Activated naive CD4-positive, alpha-beta T cell treated with anti-CD3 and anti-CD28 coated beads for 36 hours (primary cell): ENCODE measurements at regions not wholly inside any gene's neighbourhood (a gene's known extent, or its start where the extent isn't known, plus 50 kb on each side); places are given as distances from the start of the nearest gene placed in this dataset.

Source experiments
- CTCF ChIA-PET: fragments of 350-600 bp; sonication (Branson Sonifier 250); formaldehyde crosslinking; loops from one replicate; lab custom pipeline; 2021; ENCODE audit warnings: antibody characterized with exemption; lab: Charles Lee
- DNase-seq: peaks from one replicate; pipeline ENCODE4 v3.0.0-alpha.2; 2020
- H3K27ac Mint-ChIP-seq: one replicate; pipeline ENCODE4 v1.8.0; 2021; ENCODE audit warnings: mild to moderate bottlenecking, mixed read lengths
- H3K27me3 Mint-ChIP-seq: one replicate; pipeline ENCODE4 v1.8.0; 2021; ENCODE audit warnings: low read depth, mixed read lengths
- H3K36me3 Mint-ChIP-seq: one replicate; pipeline ENCODE4 v1.8.0; 2021; ENCODE audit warnings: low read depth, mixed read lengths
- H3K4me1 Mint-ChIP-seq: one replicate; pipeline ENCODE4 v1.8.0; 2021; ENCODE audit warnings: low read depth, mixed read lengths
- H3K4me3 Mint-ChIP-seq: one replicate; pipeline ENCODE4 v1.8.0; 2021; ENCODE audit warnings: mild to moderate bottlenecking, moderate library complexity, mixed read lengths
- H3K9me3 Mint-ChIP-seq: one replicate; pipeline ENCODE4 v1.8.0; 2021; ENCODE audit warnings: mixed read lengths
- intact Hi-C: fragments of 100-400 bp; cut with micrococcal nuclease; formaldehyde crosslinking; loops from one replicate; pipeline ENCODE4 v1.15.1; 2023

- DNase-seq: no peak
- CTCF ChIA-PET: no interaction called here
- Mint-ChIP-seq H3K27me3 (no peaks in the 10 kb centered on the region), H3K36me3 (no peaks in the 10 kb centered on the region), H3K4me1 (no peaks in the 10 kb centered on the region), H3K9me3 (no peaks in the 10 kb centered on the region), H3K27ac (no peak overlapping the region), H3K4me3 (no peak overlapping the region)
- intact Hi-C loops: no loop called here
Measured at GRCh38 chr13:74705438-74705837, 571.2 kb upstream of the KLF12 start.

- Mint-ChIP-seq H3K4me1 (no peaks in the 10 kb centered on the region), H3K27me3 (no peaks in the 10 kb centered on the region), H3K36me3 (no peaks in the 10 kb centered on the region), H3K9me3 (peaks cover 2% of the 10 kb centered on the region), H3K4me3 (no peak overlapping the region), H3K27ac (no peak overlapping the region)
- intact Hi-C loops: no loop called here
- DNase-seq: no peak
- CTCF ChIA-PET: interaction anchor here (0.7 kb wide), 1 partner anchor 107 kb away, joined by 3 read pairs; no protein-coding TSS in a partner anchor
Measured at GRCh38 chr13:74703855-74704387, 569.7 kb upstream of the KLF12 start.

DNA sequence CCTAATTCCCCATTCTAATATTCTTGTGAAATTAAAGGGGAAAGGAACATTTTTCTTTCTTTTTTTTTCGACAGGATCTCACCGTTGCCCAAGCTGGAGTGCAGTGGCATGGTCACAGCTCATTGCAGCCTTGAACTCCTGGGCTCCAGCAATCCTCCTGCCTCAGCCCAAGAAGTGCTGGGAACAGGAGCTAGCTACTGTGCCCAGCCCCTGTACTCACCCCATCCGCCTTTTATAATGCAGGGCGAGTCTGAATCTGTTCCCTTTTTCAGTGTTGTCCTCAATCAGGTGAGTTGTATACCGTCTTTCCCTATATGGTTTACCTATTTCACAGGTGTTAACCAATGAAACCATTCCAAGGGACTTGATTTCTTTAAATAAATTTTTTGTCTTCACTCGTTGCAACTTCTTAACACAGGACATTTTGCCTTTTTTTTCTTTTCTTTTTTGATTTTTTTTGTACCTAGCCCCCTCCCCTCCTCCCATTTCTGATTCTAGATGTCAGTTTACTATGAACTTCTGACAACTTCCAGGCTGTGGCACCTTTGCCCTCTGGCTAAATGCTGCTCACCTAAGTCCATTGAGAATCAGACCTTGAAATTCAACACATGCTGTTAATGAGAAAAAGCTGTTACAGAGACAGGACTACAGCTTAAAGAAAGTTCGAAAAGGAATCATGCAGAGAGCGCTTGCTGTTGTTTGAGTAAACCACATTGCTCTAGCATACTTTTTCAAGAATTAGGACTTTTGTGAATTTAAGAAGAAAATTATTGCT lies 562.1 kb upstream of the KLF12 start:
- no peaks in the 10 kb centered on the region for H3K4me1 Mint-ChIP-seq
- no peaks in the 10 kb centered on the region for H3K36me3 Mint-ChIP-seq
- intact Hi-C loops: no loop called here
- H3K27me3 Mint-ChIP-seq: no peaks in the 10 kb centered on the region
- CTCF ChIA-PET: no interaction called here
- H3K4me3 Mint-ChIP-seq: no peak overlapping the region
- peaks cover 3% of the 10 kb centered on the region for H3K9me3 Mint-ChIP-seq
- DNase-seq: no peak
- H3K27ac Mint-ChIP-seq: no peak overlapping the region

GRCh38 chr13:74695021-74695800 lies 561.0 kb upstream of the KLF12 start:
- CTCF ChIA-PET: no interaction called here
- Mint-ChIP-seq H3K4me3 (no peak overlapping the region), H3K36me3 (no peaks in the 10 kb centered on the region), H3K4me1 (no peaks in the 10 kb centered on the region), H3K9me3 (peaks cover 3% of the 10 kb centered on the region), H3K27me3 (no peaks in the 10 kb centered on the region), H3K27ac (no peak overlapping the region)
- intact Hi-C loops: no loop called here
- DNase-seq: no peak

DNA sequence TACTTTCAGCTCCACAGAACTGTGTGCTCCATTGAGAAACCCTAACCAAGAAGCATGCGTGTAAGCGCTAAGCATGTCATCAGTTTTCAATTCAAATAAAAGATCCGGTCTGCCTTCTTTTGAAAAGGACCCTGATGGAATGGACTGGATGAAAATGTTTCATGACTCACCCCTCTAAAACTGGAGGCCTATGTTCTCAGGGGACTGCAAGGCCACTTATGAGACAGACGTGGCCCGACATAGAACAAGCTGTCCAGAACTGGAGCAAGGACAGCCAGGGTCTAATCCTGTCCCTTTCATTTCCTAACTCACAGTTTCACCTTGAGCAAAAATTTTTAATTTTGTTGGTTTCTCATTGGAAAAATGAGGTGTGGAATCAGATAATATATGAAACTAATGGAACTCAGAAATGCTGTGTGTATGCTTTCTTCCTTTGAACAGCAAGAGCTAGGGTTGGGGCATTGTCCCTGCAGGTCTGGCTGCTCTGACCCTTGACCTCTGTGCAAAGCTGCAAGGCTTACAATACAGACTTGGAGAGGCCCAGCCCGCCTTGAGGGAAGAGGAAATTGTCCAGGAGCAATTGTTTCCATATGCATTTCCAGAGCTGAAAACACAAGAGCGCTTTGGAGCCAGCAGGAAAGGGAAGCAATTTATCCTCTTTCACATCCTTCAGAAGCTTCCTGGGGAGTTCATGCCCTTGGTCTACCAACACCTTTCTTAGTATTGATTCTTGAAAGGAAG lies 553.4 kb upstream of the KLF12 start:
- H3K9me3 Mint-ChIP-seq: peaks cover 4% of the 10 kb centered on the region
- intact Hi-C loops: no loop called here
- CTCF ChIA-PET: interaction anchor here (0.7 kb wide), 1 partner anchor 161 kb away, joined by 3 read pairs; no protein-coding TSS in a partner anchor

DNA sequence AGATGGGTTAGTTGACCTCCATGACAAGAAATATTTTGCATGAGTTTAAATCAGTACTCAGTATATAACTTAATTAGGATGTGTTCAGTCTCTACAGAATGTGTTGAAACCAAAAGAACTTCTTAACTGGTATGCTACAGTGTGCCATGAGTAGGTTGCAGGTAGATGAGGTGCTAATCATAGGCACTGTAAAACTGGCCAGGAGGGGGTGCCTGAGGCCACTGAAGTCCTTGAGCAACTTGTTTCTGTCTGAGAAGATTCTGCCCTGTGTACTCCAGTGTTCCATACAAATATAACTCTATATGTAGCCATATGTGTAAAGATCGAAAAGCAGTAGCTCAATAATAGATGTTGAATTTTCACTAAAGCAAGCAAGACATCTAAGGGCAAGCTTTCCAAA lies 549.2 kb upstream of the KLF12 start:
- DNase-seq: no peak
- Mint-ChIP-seq H3K27me3 (peaks cover 3% of the 10 kb centered on the region), H3K4me3 (no peak overlapping the region), H3K9me3 (peaks cover 4% of the 10 kb centered on the region), H3K36me3 (no peaks in the 10 kb centered on the region), H3K27ac (no peak overlapping the region), H3K4me1 (no peaks in the 10 kb centered on the region)
- CTCF ChIA-PET: no interaction called here
- intact Hi-C loops: no loop called here

More for the DNA sequence above, 553.4 kb upstream of the KLF12 start:
- H3K27me3 Mint-ChIP-seq: no peaks in the 10 kb centered on the region
- H3K4me3 Mint-ChIP-seq: no peak overlapping the region
- H3K4me1 Mint-ChIP-seq: no peaks in the 10 kb centered on the region
- DNase-seq: no peak
- H3K27ac Mint-ChIP-seq: no peak overlapping the region
- H3K36me3 Mint-ChIP-seq: no peaks in the 10 kb centered on the region

- Mint-ChIP-seq H3K27ac (no peak overlapping the region), H3K27me3 (peaks cover 3% of the 10 kb centered on the region), H3K4me3 (no peak overlapping the region), H3K4me1 (no peaks in the 10 kb centered on the region), H3K36me3 (no peaks in the 10 kb centered on the region), H3K9me3 (peaks cover 4% of the 10 kb centered on the region)
- intact Hi-C loops: no loop called here
- DNase-seq: no peak
- CTCF ChIA-PET: no interaction called here
Measured at GRCh38 chr13:74682746-74683145, 548.5 kb upstream of the KLF12 start.

- Mint-ChIP-seq H3K27ac (no peak overlapping the region), H3K36me3 (no peaks in the 10 kb centered on the region), H3K4me3 (no peak overlapping the region), H3K9me3 (peaks cover 4% of the 10 kb centered on the region), H3K27me3 (peaks cover 3% of the 10 kb centered on the region), H3K4me1 (no peaks in the 10 kb centered on the region)
- CTCF ChIA-PET: no interaction called here
- intact Hi-C loops: no loop called here
- no peak for DNase-seq
Measured at GRCh38 chr13:74681891-74682290, 547.7 kb upstream of the KLF12 start.

DNA sequence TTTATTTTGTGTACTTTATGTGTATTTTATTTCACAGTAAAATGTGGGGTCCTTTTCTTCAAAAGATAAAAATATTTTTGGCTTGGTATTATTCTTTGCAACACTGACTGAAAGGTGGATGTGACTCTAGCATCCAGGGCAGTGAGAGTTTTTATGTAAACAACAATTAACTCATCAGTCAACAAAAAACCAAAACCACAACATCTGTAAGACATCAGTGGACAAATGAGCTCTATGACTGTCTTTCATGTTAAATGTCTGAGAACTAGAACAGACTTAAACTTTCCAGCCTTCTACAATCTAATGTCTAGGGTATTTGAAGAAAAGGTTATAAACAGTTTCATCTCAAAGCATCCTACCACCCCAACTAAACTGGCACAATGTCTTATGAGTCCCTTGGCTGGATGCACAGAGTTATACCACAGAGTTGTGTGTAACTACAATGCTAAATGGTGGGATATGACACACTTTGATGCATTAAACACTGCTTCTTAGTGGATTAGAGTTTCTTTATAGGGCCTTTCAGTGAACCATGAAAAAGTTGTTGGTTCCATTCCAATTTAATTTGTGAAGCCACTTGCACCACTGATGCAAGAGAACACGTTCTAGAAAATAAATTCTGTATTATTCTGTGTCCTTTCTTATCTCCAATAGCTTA lies 544.2 kb upstream of the KLF12 start:
- CTCF ChIA-PET: no interaction called here
- no peak for DNase-seq
- H3K27me3 Mint-ChIP-seq: peaks cover 3% of the 10 kb centered on the region
- no peaks in the 10 kb centered on the region for H3K36me3 Mint-ChIP-seq
- H3K9me3 Mint-ChIP-seq: no peaks in the 10 kb centered on the region
- no peak overlapping the region for H3K4me3 Mint-ChIP-seq
- H3K27ac Mint-ChIP-seq: no peak overlapping the region
- intact Hi-C loops: no loop called here
- H3K4me1 Mint-ChIP-seq: no peaks in the 10 kb centered on the region

DNA sequence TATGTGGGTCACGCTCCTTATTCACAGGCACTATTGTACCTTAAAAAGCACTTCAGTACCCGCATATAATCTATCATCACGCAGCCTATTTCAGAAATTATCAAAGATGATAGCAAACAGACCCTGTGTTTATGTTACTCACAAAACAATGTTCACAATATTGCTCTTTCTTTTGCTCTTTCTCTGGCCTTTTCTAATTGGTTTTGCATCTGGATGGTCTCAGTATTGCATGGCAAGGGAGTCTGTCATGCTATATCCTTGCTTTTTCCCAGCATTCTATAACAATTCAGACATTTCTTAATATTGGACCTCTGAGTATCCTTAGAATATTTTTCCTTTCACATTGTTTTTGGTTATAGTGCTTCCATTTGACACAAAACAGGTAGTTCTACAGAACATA lies 541.8 kb upstream of the KLF12 start:
- DNase-seq: no peak
- Mint-ChIP-seq H3K27me3 (peaks cover 3% of the 10 kb centered on the region), H3K36me3 (no peaks in the 10 kb centered on the region), H3K4me1 (no peaks in the 10 kb centered on the region), H3K4me3 (no peak overlapping the region), H3K9me3 (no peaks in the 10 kb centered on the region), H3K27ac (no peak overlapping the region)
- intact Hi-C loops: no loop called here
- CTCF ChIA-PET: interaction anchor here (0.7 kb wide), 1 partner anchor 18 kb away, joined by 3 read pairs; no protein-coding TSS in a partner anchor

DNA sequence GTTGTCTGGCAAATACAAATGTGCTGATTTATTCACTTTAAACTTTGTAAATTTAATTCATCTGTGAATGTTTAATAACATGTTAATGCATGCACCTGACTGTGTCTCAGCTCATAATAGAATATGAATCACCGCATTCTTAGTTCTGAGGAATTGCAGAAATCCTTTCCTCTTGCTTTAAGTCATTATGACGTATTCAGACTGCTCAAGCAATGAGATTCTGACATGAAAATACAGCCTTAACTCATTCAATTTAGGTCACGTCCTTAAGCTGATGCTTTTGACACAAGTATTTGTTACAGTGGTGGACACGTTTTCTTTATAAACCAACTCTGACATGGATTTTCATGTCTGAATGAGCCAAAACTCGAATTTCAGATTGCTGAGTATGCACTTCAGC lies 541.0 kb upstream of the KLF12 start:
- Mint-ChIP-seq H3K36me3 (no peaks in the 10 kb centered on the region), H3K4me1 (no peaks in the 10 kb centered on the region), H3K9me3 (no peaks in the 10 kb centered on the region), H3K27ac (no peak overlapping the region), H3K4me3 (no peak overlapping the region), H3K27me3 (no peaks in the 10 kb centered on the region)
- no peak for DNase-seq
- intact Hi-C loops: no loop called here
- CTCF ChIA-PET: interaction anchor here (0.7 kb wide), 1 partner anchor 19 kb away, joined by 3 read pairs; no protein-coding TSS in a partner anchor

- Mint-ChIP-seq H3K36me3 (no peaks in the 10 kb centered on the region), H3K4me3 (no peak overlapping the region), H3K27me3 (no peaks in the 10 kb centered on the region), H3K9me3 (no peaks in the 10 kb centered on the region), H3K4me1 (no peaks in the 10 kb centered on the region), H3K27ac (no peak overlapping the region)
- no peak for DNase-seq
- CTCF ChIA-PET: no interaction called here
- intact Hi-C loops: no loop called here
Measured at GRCh38 chr13:74674720-74675119, 540.5 kb upstream of the KLF12 start.
